OCI-LY7 (cell line): ENCODE measurements at regions not wholly inside any gene's neighbourhood (a gene's known extent, or its start where the extent isn't known, plus 50 kb on each side); places are given as distances from the start of the nearest gene placed in this dataset.

Experiments
- BruUV-seq: library from RNA; stranded (reverse); fragments of 400-500 nt; replicated peaks from 2 replicates; lab custom pipeline; 2021; lab: Mats Ljungman, UMichigan
- CTCF ChIA-PET: fragments of 300-600 bp; sonication (Branson Sonifier 250); formaldehyde crosslinking; loops from one replicate; lab custom pipeline; 2022; ENCODE audit warnings: antibody characterized with exemption; ENCODE audit not compliant: unreplicated experiment; lab: Charles Lee
- POLR2A ChIA-PET: fragments of 300-600 bp; sonication (Branson Sonifier 250); formaldehyde crosslinking; loops from one replicate; lab custom pipeline; 2022; ENCODE audit warnings: antibody characterized with exemption; lab: Charles Lee
- DNase-seq: peaks from one replicate; pipeline ENCODE4 v3.0.0-alpha.2; 2015; ENCODE audit warnings: low spot score
- H2AFZ ChIP-seq: fragments of 200-600 bp; sonication (generic), shearing (Covaris generic); 2 replicates; pipeline ENCODE4 v1.6.1; 2014; ENCODE audit warnings: mild to moderate bottlenecking, antibody characterized with exemption, low read length, moderate library complexity
- H3K27ac ChIP-seq: fragments of 200-600 bp; sonication (generic); 2 replicates; pipeline ENCODE4 v1.5.1; 2014; ENCODE audit warnings: mixed run types, low read depth, mild to moderate bottlenecking, moderate library complexity, low read length, inconsistent platforms; ENCODE audit not compliant: poor library complexity, severe bottlenecking
- H3K36me3 ChIP-seq: fragments of 200-600 bp; sonication (generic); 2 replicates; pipeline ENCODE4 v1.6.1; 2014; ENCODE audit warnings: mild to moderate bottlenecking, antibody characterized with exemption, low read length, moderate library complexity, mixed read lengths; ENCODE audit not compliant: insufficient read depth
- H3K4me1 ChIP-seq: fragments of 200-600 bp; sonication (generic); 2 replicates; pipeline ENCODE4 v1.5.1; 2014; ENCODE audit warnings: mild to moderate bottlenecking, low read length; ENCODE audit not compliant: insufficient read depth, poor library complexity, severe bottlenecking
- H3K4me2 ChIP-seq: fragments of 200-600 bp; sonication (generic); 2 replicates; pipeline ENCODE4 v1.6.1; 2014; ENCODE audit warnings: mild to moderate bottlenecking, low read length
- H3K4me3 ChIP-seq: fragments of 200-600 bp; sonication (generic); 2 replicates; pipeline ENCODE4 v1.5.1; 2014; ENCODE audit warnings: mild to moderate bottlenecking, low read depth, low read length; ENCODE audit not compliant: poor library complexity, severe bottlenecking
- H3K79me2 ChIP-seq: fragments of 200-600 bp; sonication (generic); 2 replicates; pipeline ENCODE4 v1.6.1; 2016; ENCODE audit warnings: low read depth, mild to moderate bottlenecking, low read length, moderate library complexity, mixed read lengths; ENCODE audit not compliant: insufficient read depth
- H3K9me2 ChIP-seq: fragments of 200-600 bp; sonication (generic); 2 replicates; pipeline ENCODE4 v1.6.1; 2016; ENCODE audit warnings: mild to moderate bottlenecking, low read length, mixed read lengths; ENCODE audit not compliant: insufficient read depth
- H3K9me3 ChIP-seq: fragments of 200-600 bp; sonication (generic); 2 replicates; pipeline ENCODE4 v1.6.1; 2014; ENCODE audit warnings: mild to moderate bottlenecking, mixed run types, low read length, mixed read lengths
- H4K20me1 ChIP-seq: fragments of 200-600 bp; sonication (generic); 2 replicates; pipeline ENCODE4 v1.6.1; 2014; ENCODE audit warnings: mild to moderate bottlenecking, antibody characterized with exemption, low read length, moderate library complexity, mixed read lengths; ENCODE audit not compliant: insufficient read depth
- CTCF ChIP-seq: fragments of 200-600 bp; sonication (generic); conservative IDR thresholded peaks from 2 replicates; pipeline ENCODE4 v1.5.1; 2014; ENCODE audit warnings: mild to moderate bottlenecking, antibody characterized with exemption, low read length, moderate library complexity, mixed read lengths
- EZH2phosphoT487 ChIP-seq: fragments of 200-600 bp; sonication (generic); IDR thresholded peaks from 2 replicates; pipeline ENCODE4 v1.6.1; 2018; ENCODE audit warnings: low read depth, borderline replicate concordance, mild to moderate bottlenecking, mixed run types, antibody characterized with exemption, low read length, moderate library complexity, mixed read lengths
- intact Hi-C: fragments of 100-400 bp; cut with micrococcal nuclease; formaldehyde crosslinking; loops from one replicate; pipeline ENCODE4 v1.10.0; 2022; ENCODE audit not compliant: unreplicated experiment

- BruUV-seq, result no TSS peak
These were observed 75.0 kb downstream of the PDGFA start for GRCh38 chr7:444606-445005.

GRCh38 chr7:445020-445419 lies 74.6 kb downstream of the PDGFA start:
- no peak overlapping the region for H3K4me2 ChIP-seq
- no peak overlapping the region for H2AFZ ChIP-seq
- POLR2A ChIA-PET, result no interaction called here
- BruUV-seq, result no TSS peak
- no peak for DNase-seq
- no peaks in the 10 kb centered on the region for H3K79me2 ChIP-seq
- H3K4me3 ChIP-seq, result no peak overlapping the region
- no peaks in the 10 kb centered on the region for H3K9me3 ChIP-seq
- intact Hi-C loops, result no loop called here
- H3K27ac ChIP-seq, result no peak overlapping the region
- CTCF ChIA-PET, result no interaction called here
- no peaks in the 10 kb centered on the region for H3K9me2 ChIP-seq
- no peaks in the 10 kb centered on the region for H3K36me3 ChIP-seq
- H4K20me1 ChIP-seq, result no peaks in the 10 kb centered on the region
- H3K4me1 ChIP-seq, result no peaks in the 10 kb centered on the region
- TF ChIP-seq CTCF (no peak), EZH2phosphoT487 (no peak)

More at GRCh38 chr7:444606-445005, 75.0 kb downstream of the PDGFA start:
- Histone ChIP-seq H3K36me3 (no peaks in the 10 kb centered on the region), H3K4me3 (no peak overlapping the region), H3K9me2 (no peaks in the 10 kb centered on the region), H3K79me2 (no peaks in the 10 kb centered on the region), H3K27ac (no peak overlapping the region), H2AFZ (no peak overlapping the region), H3K4me1 (no peaks in the 10 kb centered on the region), H4K20me1 (no peaks in the 10 kb centered on the region), H3K4me2 (no peak overlapping the region), H3K9me3 (no peaks in the 10 kb centered on the region)
- CTCF ChIA-PET, result no interaction called here
- intact Hi-C loops, result no loop called here
- DNase-seq, result no peak
- POLR2A ChIA-PET, result no interaction called here
- TF ChIP-seq EZH2phosphoT487, result no peak
- no peak for TF ChIP-seq CTCF

GRCh38 chr7:445563-446288 lies 73.9 kb downstream of the PDGFA start:
- Histone ChIP-seq H3K27ac (no peak overlapping the region), H3K9me3 (no peaks in the 10 kb centered on the region), H3K4me1 (no peaks in the 10 kb centered on the region), H3K36me3 (no peaks in the 10 kb centered on the region), H2AFZ (no peak overlapping the region), H3K9me2 (no peaks in the 10 kb centered on the region), H4K20me1 (no peaks in the 10 kb centered on the region), H3K4me2 (no peak overlapping the region), H3K79me2 (no peaks in the 10 kb centered on the region), H3K4me3 (no peak overlapping the region)
- ChIA-PET POLR2A (no interaction called here), CTCF (no interaction called here)
- TF ChIP-seq CTCF (no peak), EZH2phosphoT487 (no peak)
- BruUV-seq, result no TSS peak
- intact Hi-C loops, result no loop called here
- no peak for DNase-seq
